B cell (primary cell): ENCODE measurements at regions not wholly inside any gene's neighbourhood (a gene's known extent, or its start where the extent isn't known, plus 50 kb on each side); places are given as distances from the start of the nearest gene placed in this dataset.

Experiments used
- ATAC-seq: fragments of 200-7000 bp; cut with Tn5 transposase; one replicate; pipeline ENCODE4 v1.10.0; 2021; ENCODE audit warnings: low read depth, mild to moderate bottlenecking, moderate number of reproducible peaks, moderate library complexity
- CTCF ChIA-PET: fragments of 350-600 bp; sonication (Branson Sonifier 250); formaldehyde crosslinking; loops from one replicate; lab custom pipeline; 2021; ENCODE audit warnings: antibody characterized with exemption, inconsistent platforms; lab: Charles Lee
- POLR2A ChIA-PET: fragments of 350-600 bp; sonication (Branson Sonifier 250); formaldehyde crosslinking; loops from one replicate; lab custom pipeline; 2021; ENCODE audit warnings: antibody characterized with exemption; lab: Charles Lee
- DNase-seq: peaks from one replicate; pipeline ENCODE4 v3.0.0; 2013
- H2AFZ ChIP-seq: 2 replicates; pipeline ENCODE4 v1.6.1; 2012; ENCODE audit warnings: mild to moderate bottlenecking, low read depth, low read length; ENCODE audit not compliant: insufficient read depth, poor library complexity, severe bottlenecking
- H3K27ac ChIP-seq, 2 donors: 1 replicate in 1 of 2; 2 replicates in 1 of 2; pipeline ENCODE4 v1.5.1; 2012 to 2013; ENCODE audit warnings: low read length in 2 of 2, mild to moderate bottlenecking in 2 of 2, moderate library complexity in 1 of 2
- H3K27me3 ChIP-seq, 4 experiments: fragments of 200-600 bp in 1 of 4; sonication (generic) in 1 of 4; replicated peaks in 1 of 4; 1 replicate in 2 of 4; 2 replicates in 2 of 4; pipeline versions ENCODE4 v1.6.1 to v1.7.0; 2013 to 2016; ENCODE audit warnings: low read length in 3 of 4, mild to moderate bottlenecking in 2 of 4, mixed read lengths in 1 of 4, moderate library complexity in 1 of 4; ENCODE audit not compliant: insufficient read depth in 4 of 4, control insufficient read depth in 3 of 4; ENCODE audit errors: control extremely low read depth in 1 of 4
- H3K36me3 ChIP-seq, 2 experiments: replicated peaks in 1 of 2; 1 replicate in 1 of 2; 2 replicates in 1 of 2; pipeline versions ENCODE4 v1.6.1 to v1.7.1; 2013; ENCODE audit warnings: low read length in 1 of 2; ENCODE audit not compliant: insufficient read depth in 2 of 2, control insufficient read depth in 1 of 2; ENCODE audit errors: control extremely low read depth in 1 of 2, extremely low read depth in 1 of 2
- H3K4me1 ChIP-seq, 2 donors: fragments of 200-600 bp in 1 of 2; sonication (generic) in 1 of 2; 1 replicate in 1 of 2; 2 replicates in 1 of 2; pipeline versions ENCODE4 v1.5.1 to v1.6.1; 2013 to 2017; ENCODE audit warnings: low read length in 2 of 2; ENCODE audit not compliant: control insufficient read depth in 2 of 2, insufficient read depth in 2 of 2
- H3K4me2 ChIP-seq: replicated peaks from 2 replicates; pipeline ENCODE3; 2012; ENCODE audit warnings: mild to moderate bottlenecking, low read depth, low read length; ENCODE audit not compliant: poor library complexity, severe bottlenecking
- H3K4me3 ChIP-seq, 5 experiments: fragments of 200-600 bp in 1 of 5; sonication (generic) in 1 of 5; 1 replicate in 3 of 5; 2 replicates in 2 of 5; pipeline versions ENCODE4 v1.5.1 to v1.7.0; 2011 to 2016; ENCODE audit warnings: low read length in 4 of 5, mild to moderate bottlenecking in 4 of 5, low read depth in 2 of 5, control low read depth in 1 of 5, moderate library complexity in 1 of 5; ENCODE audit not compliant: insufficient read depth in 1 of 5; ENCODE audit errors: control extremely low read depth in 1 of 5, extremely low read depth in 1 of 5
- H3K79me2 ChIP-seq: fragments of 200-600 bp; sonication (generic); one replicate; pipeline ENCODE4 v1.6.0; 2016; ENCODE audit warnings: low read length; ENCODE audit not compliant: control insufficient read depth, insufficient read depth
- H3K9ac ChIP-seq: fragments of 200-600 bp; sonication (generic); 2 replicates; pipeline ENCODE4 v1.6.1; 2017; ENCODE audit warnings: mild to moderate bottlenecking, low read length, moderate library complexity
- H3K9me3 ChIP-seq, 3 donors: one replicate each; pipeline versions ENCODE4 v1.6.1 to v1.7.1; 2013; ENCODE audit warnings: low read length in 2 of 3; ENCODE audit not compliant: control insufficient read depth in 2 of 3, insufficient read depth in 1 of 3; ENCODE audit errors: control extremely low read depth in 1 of 3
- H4K20me1 ChIP-seq: 2 replicates; pipeline ENCODE4 v1.6.0; 2012; ENCODE audit warnings: mild to moderate bottlenecking, low read length; ENCODE audit not compliant: insufficient read depth, control insufficient read depth, poor library complexity, severe bottlenecking
- H3K27ac Mint-ChIP-seq: one replicate; pipeline ENCODE4 v1.8.0; 2021; ENCODE audit warnings: mixed read lengths
- H3K27me3 Mint-ChIP-seq: one replicate; pipeline ENCODE4 v1.8.0; 2021; ENCODE audit warnings: mixed read lengths
- H3K4me1 Mint-ChIP-seq: one replicate; pipeline ENCODE4 v1.8.0; 2021; ENCODE audit warnings: mixed read lengths
- H3K4me3 Mint-ChIP-seq: one replicate; pipeline ENCODE4 v1.8.0; 2021; ENCODE audit warnings: mixed read lengths
- H3K9me3 Mint-ChIP-seq: one replicate; pipeline ENCODE4 v1.8.0; 2022; ENCODE audit warnings: mixed read lengths; ENCODE audit not compliant: insufficient read depth
- EZH2 ChIP-seq: IDR thresholded peaks from 2 replicates; pipeline ENCODE4 v1.6.1; 2012; ENCODE audit warnings: borderline replicate concordance, low read depth, mild to moderate bottlenecking, moderate library complexity, low read length; ENCODE audit not compliant: insufficient read depth, poor library complexity, severe bottlenecking
- WGBS: methylation state at CpG from one replicate; pipeline ENCODE4 v1.1.5; 2013; ENCODE audit warnings: missing lambda C conversion rate; ENCODE audit not compliant: insufficient coverage; 5-methylcytosine and 5-hydroxymethylcytosine counted together
- intact Hi-C: fragments of 100-400 bp; cut with micrococcal nuclease; formaldehyde crosslinking; loops from one replicate; pipeline ENCODE4 v1.10.0; 2022
- TF ChIP-seq, protein P1 (sequence below): fragments of 200-600 bp; IDR thresholded peaks from one replicate; pipeline ENCODE4 v1.8.0; 2022; ENCODE audit warnings: antibody characterized with exemption, mild to moderate bottlenecking

DNA sequence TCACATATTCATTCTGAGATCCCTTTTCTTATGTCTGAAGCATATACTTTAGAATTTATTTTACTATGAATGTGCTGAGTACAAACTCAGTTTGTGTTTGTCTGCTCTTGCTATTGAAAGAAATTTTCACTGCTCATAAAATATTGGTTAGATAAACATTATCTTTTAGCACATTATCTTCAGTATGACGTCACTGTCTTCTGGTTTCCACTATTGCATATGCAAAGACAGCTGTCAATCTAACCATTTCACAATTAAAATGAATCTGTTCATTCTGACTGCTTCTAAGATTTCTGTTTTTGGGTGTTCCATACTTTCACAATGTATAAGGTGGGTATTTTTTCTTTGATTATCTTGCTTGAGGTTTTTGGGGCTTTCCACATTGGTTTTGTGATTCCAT lies 526.2 kb upstream of the CDH6 start:
- Mint-ChIP-seq H3K4me3 (no peak overlapping the region), H3K27ac (no peak overlapping the region), H3K9me3 (peaks cover 11% of the 10 kb centered on the region), H3K4me1 (no peaks in the 10 kb centered on the region), H3K27me3 (no peaks in the 10 kb centered on the region)
- Histone ChIP-seq H2AFZ (no peak overlapping the region), H3K4me2 (no peak overlapping the region), H3K79me2 (no peaks in the 10 kb centered on the region), H4K20me1 (no peaks in the 10 kb centered on the region), H3K9me3 (no peaks in the 10 kb centered on the region), H3K27me3 (no peaks in the 10 kb centered on the region), H3K27ac (no peak overlapping the region), H3K4me1 (no peaks in the 10 kb centered on the region), H3K4me3 (no peak overlapping the region), H3K36me3 (no peaks in the 10 kb centered on the region), H3K9ac (no peak overlapping the region)
- DNase-seq (no peak), ATAC-seq (no peak)
- ChIA-PET CTCF (no interaction called here), POLR2A (no interaction called here)
- TF ChIP-seq, protein P1, sequence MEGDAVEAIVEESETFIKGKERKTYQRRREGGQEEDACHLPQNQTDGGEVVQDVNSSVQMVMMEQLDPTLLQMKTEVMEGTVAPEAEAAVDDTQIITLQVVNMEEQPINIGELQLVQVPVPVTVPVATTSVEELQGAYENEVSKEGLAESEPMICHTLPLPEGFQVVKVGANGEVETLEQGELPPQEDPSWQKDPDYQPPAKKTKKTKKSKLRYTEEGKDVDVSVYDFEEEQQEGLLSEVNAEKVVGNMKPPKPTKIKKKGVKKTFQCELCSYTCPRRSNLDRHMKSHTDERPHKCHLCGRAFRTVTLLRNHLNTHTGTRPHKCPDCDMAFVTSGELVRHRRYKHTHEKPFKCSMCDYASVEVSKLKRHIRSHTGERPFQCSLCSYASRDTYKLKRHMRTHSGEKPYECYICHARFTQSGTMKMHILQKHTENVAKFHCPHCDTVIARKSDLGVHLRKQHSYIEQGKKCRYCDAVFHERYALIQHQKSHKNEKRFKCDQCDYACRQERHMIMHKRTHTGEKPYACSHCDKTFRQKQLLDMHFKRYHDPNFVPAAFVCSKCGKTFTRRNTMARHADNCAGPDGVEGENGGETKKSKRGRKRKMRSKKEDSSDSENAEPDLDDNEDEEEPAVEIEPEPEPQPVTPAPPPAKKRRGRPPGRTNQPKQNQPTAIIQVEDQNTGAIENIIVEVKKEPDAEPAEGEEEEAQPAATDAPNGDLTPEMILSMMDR: no peak
- no CpG with 5 or more reads among the region's 1 CpG for WGBS
- intact Hi-C loops: no loop called here

DNA sequence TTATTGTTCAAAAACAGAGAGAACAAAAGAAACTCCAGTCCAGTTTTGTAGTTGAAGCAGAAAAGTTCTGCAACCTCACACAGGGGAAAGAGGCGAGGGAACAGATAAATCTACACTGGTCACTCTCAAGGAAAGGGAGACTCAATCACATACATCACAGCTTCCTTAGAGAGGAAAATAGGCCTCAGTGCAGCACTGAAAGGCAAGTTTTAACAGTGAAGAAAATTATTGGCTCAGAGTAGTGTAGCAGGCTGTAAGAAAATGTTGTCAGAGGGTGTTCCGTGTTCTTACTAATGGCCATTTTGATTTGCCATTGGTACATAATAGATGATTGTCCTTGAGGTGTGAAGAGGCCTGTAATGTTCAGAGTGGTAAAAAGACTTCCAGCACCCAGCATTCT lies 530.0 kb upstream of the CDH6 start:
- Histone ChIP-seq H3K36me3 (no peaks in the 10 kb centered on the region), H3K27me3 (no peaks in the 10 kb centered on the region), H3K27ac (no peak overlapping the region), H4K20me1 (no peaks in the 10 kb centered on the region), H3K79me2 (no peaks in the 10 kb centered on the region), H3K4me2 (no peak overlapping the region), H2AFZ (no peak overlapping the region), H3K9me3 (no peaks in the 10 kb centered on the region), H3K4me3 (no peak overlapping the region), H3K9ac (no peak overlapping the region), H3K4me1 (no peaks in the 10 kb centered on the region)
- ChIA-PET CTCF (no interaction called here), POLR2A (no interaction called here)
- ATAC-seq (no peak), DNase-seq (no peak)
- TF ChIP-seq EZH2: no peak
- TF ChIP-seq, protein P1: no peak
- WGBS: 75% methylated on average over 1 of the region's 2 CpGs
- H3K27ac Mint-ChIP-seq: no peak overlapping the region
- H3K27me3 Mint-ChIP-seq: no peaks in the 10 kb centered on the region
- no peaks in the 10 kb centered on the region for H3K4me1 Mint-ChIP-seq
- no peak overlapping the region for H3K4me3 Mint-ChIP-seq
- intact Hi-C loops: no loop called here
- peaks cover 2% of the 10 kb centered on the region for H3K9me3 Mint-ChIP-seq
